Uterus (tissue), 3 donors: ENCODE measurements at regions not wholly inside any gene's neighbourhood (a gene's known extent, or its start where the extent isn't known, plus 50 kb on each side); places are given as distances from the start of the nearest gene placed in this dataset.

Experiments used
- DNase-seq, 2 donors: peaks; one replicate each; pipeline ENCODE4 v3.0.0-alpha.2; 2019 to 2020
- H3K27ac ChIP-seq, 2 donors: fragments of 200-600 bp; sonication (generic); 1 replicate in 1 of 2; 2 replicates in 1 of 2; pipeline ENCODE4 v1.5.1; 2016 to 2018
- H3K27me3 ChIP-seq, 2 donors: fragments of 200-600 bp; sonication (generic); one replicate each; pipeline ENCODE4 v1.5.1; 2018 to 2019; ENCODE audit warnings: control low read depth in 1 of 2
- H3K36me3 ChIP-seq, 2 donors: fragments of 200-600 bp; sonication (generic); one replicate each; pipeline ENCODE4 v1.5.1; 2019; ENCODE audit warnings: control low read depth in 1 of 2
- H3K4me1 ChIP-seq, 2 donors: fragments of 200-600 bp; sonication (generic); one replicate each; pipeline ENCODE4 v1.5.1; 2018 to 2019; ENCODE audit warnings: control low read depth in 1 of 2
- H3K4me3 ChIP-seq, 2 donors: fragments of 200-600 bp; sonication (generic); 1 replicate in 1 of 2; 2 replicates in 1 of 2; pipeline ENCODE4 v1.5.1; 2018 to 2019; ENCODE audit warnings: mild to moderate bottlenecking in 1 of 2
- H3K9me3 ChIP-seq, 2 donors: fragments of 200-600 bp; sonication (generic); one replicate each; pipeline ENCODE4 v1.5.1; 2019; ENCODE audit warnings: control low read depth in 1 of 2
- CTCF ChIP-seq, 4 experiments: fragments of 200-600 bp in 2 of 4; fragments of 450-650 bp in 2 of 4; sonication (generic) in 2 of 4; IDR thresholded peaks; one replicate each; pipeline ENCODE4 v1.5.1; 2016 to 2019; ENCODE audit warnings: antibody characterized with exemption in 4 of 4, mild to moderate bottlenecking in 2 of 4, moderate library complexity in 1 of 4
- POLR2A ChIP-seq, 2 donors: fragments of 450-650 bp; IDR thresholded peaks; one replicate each; pipeline ENCODE4 v1.6.1; 2016; ENCODE audit warnings: antibody characterized with exemption in 2 of 2, mild to moderate bottlenecking in 1 of 2, moderate library complexity in 1 of 2
- intact Hi-C: fragments of 100-400 bp; cut with DNase I; formaldehyde crosslinking; loops from one replicate; pipeline ENCODE4 v1.15.1; 2023; ENCODE audit warnings: low total_unique reads
- donor health status: DM: yes; HTN: yes; CAD: no.

GRCh38 chr5:10912435-10912834 is 151.4 kb upstream of the DAP start:
- Histone ChIP-seq H3K27me3 (no peaks in the 10 kb centered on the region), H3K4me1 (no peaks in the 10 kb centered on the region)
- intact Hi-C loops, result no loop called here

GRCh38 chr5:10910261-10910660 is 149.2 kb upstream of the DAP start:
- TF ChIP-seq CTCF (IDR thresholded peaks at IDR 0.05) (no peak), POLR2A (IDR thresholded peaks at IDR 0.05) (no peak)
- Histone ChIP-seq H3K36me3 (no peaks in the 10 kb centered on the region), H3K4me1 (no peaks in the 10 kb centered on the region), H3K9me3 (no peaks in the 10 kb centered on the region), H3K27ac (no peak overlapping the region), H3K27me3 (no peaks in the 10 kb centered on the region), H3K4me3 (no peak overlapping the region)
- no peak for DNase-seq
- intact Hi-C loops, result no loop called here

More at GRCh38 chr5:10912435-10912834, 151.4 kb upstream of the DAP start:
- H3K4me3 ChIP-seq, result no peak overlapping the region
- no peak for TF ChIP-seq POLR2A (IDR thresholded peaks at IDR 0.05)
- TF ChIP-seq CTCF (IDR thresholded peaks at IDR 0.05), result no peak
- H3K27ac ChIP-seq, result no peak overlapping the region
- H3K36me3 ChIP-seq, result no peaks in the 10 kb centered on the region
- no peak for DNase-seq
- H3K9me3 ChIP-seq, result no peaks in the 10 kb centered on the region

GRCh38 chr5:10904862-10905432 is 143.9 kb upstream of the DAP start:
- intact Hi-C loops, result no loop called here
- no peak overlapping the region for H3K4me3 ChIP-seq
- DNase-seq, result no peak
- H3K9me3 ChIP-seq, result no peaks in the 10 kb centered on the region
- H3K27me3 ChIP-seq, result no peaks in the 10 kb centered on the region
- H3K27ac ChIP-seq, result no peak overlapping the region
- no peaks in the 10 kb centered on the region for H3K4me1 ChIP-seq
- no peaks in the 10 kb centered on the region for H3K36me3 ChIP-seq
- TF ChIP-seq CTCF (IDR thresholded peaks at IDR 0.05), result no peak
- TF ChIP-seq POLR2A (IDR thresholded peaks at IDR 0.05), result no peak

- no peak for TF ChIP-seq POLR2A (IDR thresholded peaks at IDR 0.05)
- no peak for TF ChIP-seq CTCF (IDR thresholded peaks at IDR 0.05)
- Histone ChIP-seq H3K4me3 (no peak overlapping the region), H3K36me3 (no peaks in the 10 kb centered on the region), H3K9me3 (no peaks in the 10 kb centered on the region), H3K27ac (no peak overlapping the region), H3K27me3 (no peaks in the 10 kb centered on the region), H3K4me1 (no peaks in the 10 kb centered on the region)
- intact Hi-C loops, result no loop called here
- no peak for DNase-seq
Measured at GRCh38 chr5:10903786-10904560, 142.9 kb upstream of the DAP start.

- Histone ChIP-seq H3K27me3 (no peaks in the 10 kb centered on the region), H3K27ac (no peak overlapping the region), H3K36me3 (no peaks in the 10 kb centered on the region), H3K4me3 (no peak overlapping the region), H3K9me3 (no peaks in the 10 kb centered on the region), H3K4me1 (no peaks in the 10 kb centered on the region)
- no peak for DNase-seq
- TF ChIP-seq CTCF (IDR thresholded peaks at IDR 0.05) (no peak), POLR2A (IDR thresholded peaks at IDR 0.05) (no peak)
- intact Hi-C loops, result no loop called here
Measured at GRCh38 chr5:10902145-10902544, 141.1 kb upstream of the DAP start.
